ENCODE measurements at regions not wholly inside any gene's neighbourhood (a gene's known extent, or its start where the extent isn't known, plus 50 kb on each side); places are given as distances from the start of the nearest gene placed in this dataset.
"Not testable (repeated sequence)": the region's sequence is repeated elsewhere in the genome, so short reads cannot be mapped to it uniquely, and the experiment has no call there.

- DNase-seq: no peak
These were observed 1189.6 kb upstream of the CELF2 start for GRCh38 chr10:9828110-9828509.

- no peak for DNase-seq
These were observed 1183.7 kb upstream of the CELF2 start for GRCh38 chr10:9833942-9834341.

- no peak for DNase-seq
These were observed 1183.2 kb upstream of the CELF2 start for GRCh38 chr10:9834434-9834833.

DNA sequence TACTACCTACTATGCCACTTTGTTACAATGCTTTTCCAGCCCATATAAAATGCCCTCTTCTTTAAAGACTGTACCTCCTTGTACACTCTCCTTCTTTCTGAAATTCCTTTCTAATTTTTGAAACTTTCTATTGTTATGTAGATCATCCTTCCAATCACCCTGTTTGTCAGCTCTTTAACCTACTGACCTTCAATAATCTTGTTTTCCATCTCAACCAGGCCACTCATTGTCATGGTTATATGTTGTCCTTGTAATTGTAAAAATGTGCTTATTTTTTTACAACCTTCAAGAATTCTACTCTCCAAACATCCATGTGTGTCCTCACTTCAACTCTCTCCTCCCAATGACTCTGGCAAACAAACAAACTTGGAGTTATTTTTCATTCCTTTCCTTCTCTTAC, 1172.6 kb upstream of the CELF2 start:
- no peak for DNase-seq

- DNase-seq: no peak
These were observed 1169.4 kb upstream of the CELF2 start for GRCh38 chr10:9848278-9848677.

GRCh38 chr10:9848981-9849380, 1168.7 kb upstream of the CELF2 start:
- no peak for DNase-seq

GRCh38 chr10:9850415-9850814, 1167.3 kb upstream of the CELF2 start:
- no peak for DNase-seq

- DNase-seq: no peak
These were observed 1165.9 kb upstream of the CELF2 start for GRCh38 chr10:9851808-9852207.

DNA sequence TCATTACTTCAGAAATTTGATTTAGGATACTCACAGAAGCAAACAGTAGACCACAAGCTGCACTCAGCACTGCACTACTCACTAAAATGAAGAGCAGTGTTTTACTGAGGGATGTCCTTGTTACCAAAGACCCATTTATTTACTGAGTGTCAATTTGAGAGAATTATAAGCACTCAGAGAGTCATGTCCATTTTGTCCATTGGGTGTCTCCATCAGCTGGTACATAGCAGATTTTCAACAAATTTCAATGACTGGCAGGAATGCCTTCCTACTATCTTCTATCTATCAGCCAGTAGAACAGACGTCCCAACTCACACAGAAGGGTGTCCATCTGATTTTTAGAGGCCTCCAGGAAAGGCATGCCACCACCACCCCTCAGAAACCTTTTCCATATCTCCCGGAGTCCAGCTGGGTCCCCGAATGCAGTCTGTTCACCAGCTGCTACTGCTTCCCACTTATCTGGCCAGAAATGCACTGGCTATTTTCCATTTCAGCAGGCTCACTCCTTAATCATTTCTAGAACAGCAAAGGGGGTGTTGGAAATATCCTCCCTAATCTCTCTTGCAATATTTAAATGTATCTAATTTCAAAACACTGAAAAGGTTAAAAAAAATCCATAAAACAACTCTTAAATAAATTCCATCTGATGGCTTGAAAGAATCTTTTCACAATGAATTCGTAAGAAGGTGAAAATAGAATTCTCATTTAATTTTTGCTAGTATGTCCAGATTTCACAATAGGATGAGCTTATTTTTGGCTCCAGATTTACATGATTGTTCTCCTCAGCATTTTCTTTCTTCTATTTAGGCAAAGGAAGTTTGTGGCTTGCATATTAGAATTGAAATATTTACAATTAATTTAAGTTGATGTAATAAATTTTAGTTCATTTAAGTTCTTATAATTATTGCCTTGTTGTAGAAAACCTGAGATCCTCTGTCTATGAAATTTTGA, 1164.0 kb upstream of the CELF2 start:
- DNase-seq: no peak

DNA sequence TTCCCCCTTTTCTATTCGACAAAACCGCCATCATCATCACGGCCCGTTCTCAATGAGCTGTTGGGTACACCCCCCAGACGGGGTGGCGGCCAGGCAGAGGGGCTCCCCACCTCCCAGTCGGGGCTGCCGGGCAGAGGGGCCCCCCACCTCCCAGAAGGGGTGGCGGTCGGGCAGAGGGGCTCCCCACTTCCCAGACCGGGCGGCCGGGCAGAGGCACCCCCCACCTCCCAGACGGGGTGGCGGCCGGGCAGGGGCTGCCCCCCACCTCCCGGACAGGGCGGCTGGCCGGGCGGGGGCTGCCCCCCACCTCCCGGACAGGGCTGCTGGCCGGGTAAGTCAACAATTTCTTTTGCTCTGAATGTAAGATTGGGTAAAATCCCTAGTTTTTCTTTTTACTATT, 1162.2 kb upstream of the CELF2 start:
- not testable (repeated sequence) for DNase-seq

GRCh38 chr10:9858816-9859215, 1158.9 kb upstream of the CELF2 start:
- DNase-seq: no peak

DNA sequence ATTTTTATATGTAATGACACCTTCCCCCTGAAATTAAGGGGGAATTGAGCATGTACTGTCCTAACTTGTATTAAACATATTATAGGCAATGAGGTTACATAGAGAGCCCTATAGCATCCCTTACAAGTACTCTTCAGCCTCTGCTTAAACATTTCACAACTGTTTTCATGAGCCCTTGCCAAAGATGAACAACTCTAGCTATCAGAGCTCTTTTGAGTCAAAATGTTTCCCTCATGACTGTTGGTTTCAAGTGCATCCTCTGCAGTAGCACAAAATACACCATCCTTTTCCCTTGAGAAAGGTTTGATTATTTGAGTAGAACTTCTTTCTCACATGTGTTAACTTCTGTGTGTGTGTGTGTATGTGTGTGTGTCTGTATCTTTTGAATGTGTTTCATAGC, 1157.6 kb upstream of the CELF2 start:
- DNase-seq: no peak

DNA sequence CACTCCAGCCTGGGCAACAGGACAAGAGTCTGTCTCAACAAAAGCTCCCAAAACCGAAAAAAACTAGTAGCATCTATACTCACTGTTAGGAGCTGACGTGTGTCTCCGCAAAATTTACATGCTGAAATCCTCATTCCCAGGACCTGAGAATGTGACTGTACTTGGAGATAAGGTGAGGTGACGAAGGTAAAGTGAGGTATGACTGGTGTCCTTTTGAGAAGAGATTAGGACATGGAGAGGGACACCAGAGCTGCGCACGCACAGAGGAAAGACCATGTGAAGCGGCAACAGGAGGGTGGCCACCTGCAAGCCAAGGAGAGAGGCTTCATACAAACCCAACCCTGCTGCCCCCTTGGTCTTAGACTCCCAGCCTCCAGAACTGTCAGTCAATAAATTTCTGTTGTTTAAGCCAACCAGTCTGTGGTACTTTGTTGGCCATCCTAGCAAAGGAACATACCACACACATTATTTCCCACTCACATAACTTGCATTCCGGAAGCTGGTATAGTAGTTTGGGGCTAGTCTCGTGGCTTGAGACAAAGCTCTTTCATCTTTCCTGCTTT, 1154.0 kb upstream of the CELF2 start:
- no peak for DNase-seq

GRCh38 chr10:9868499-9868898, 1149.2 kb upstream of the CELF2 start:
- DNase-seq: no peak

GRCh38 chr10:9869205-9869604, 1148.5 kb upstream of the CELF2 start:
- no peak for DNase-seq

- no peak for DNase-seq
These were observed 1148.0 kb upstream of the CELF2 start for GRCh38 chr10:9869606-9870176.

DNA sequence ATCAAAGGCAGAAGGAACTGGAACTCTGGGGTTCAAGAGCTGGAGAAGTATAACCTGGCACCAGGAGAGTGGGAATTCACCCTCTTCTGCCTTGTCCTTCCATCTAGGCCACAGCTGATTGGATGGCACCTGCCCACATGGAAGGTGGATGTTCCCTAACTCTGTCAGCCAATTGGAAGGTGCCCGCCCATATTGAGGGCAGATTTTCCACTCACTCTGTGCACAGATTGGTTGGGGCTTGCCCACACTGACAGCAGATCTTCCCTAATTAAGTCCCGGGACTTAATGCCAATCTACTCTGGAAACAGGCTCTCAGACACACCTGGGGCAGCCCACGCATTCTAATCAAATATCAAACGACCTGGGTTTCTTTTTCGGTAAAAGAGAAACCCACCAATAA, 1142.3 kb upstream of the CELF2 start:
- DNase-seq: no peak

DNA sequence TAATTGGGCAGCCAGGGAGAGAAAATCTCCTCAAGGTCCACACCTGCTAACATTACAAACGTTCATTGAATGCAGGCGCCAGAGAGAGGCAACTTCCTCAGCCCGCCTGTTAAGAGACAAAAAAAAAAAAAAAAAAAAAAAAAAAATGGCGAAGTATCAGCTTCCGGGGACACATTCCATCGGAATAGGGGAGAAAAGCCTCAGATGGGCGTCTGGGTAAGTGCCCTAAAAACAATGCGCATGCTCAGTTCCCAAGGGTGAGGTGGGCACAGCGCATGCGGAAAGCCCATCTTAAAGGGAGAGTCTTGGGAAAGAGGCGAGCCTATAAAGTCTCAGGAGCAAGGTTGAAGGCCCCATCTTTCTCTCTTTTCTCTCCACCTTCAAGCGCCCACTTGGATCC, 1139.7 kb upstream of the CELF2 start:
- no peak for DNase-seq

DNA sequence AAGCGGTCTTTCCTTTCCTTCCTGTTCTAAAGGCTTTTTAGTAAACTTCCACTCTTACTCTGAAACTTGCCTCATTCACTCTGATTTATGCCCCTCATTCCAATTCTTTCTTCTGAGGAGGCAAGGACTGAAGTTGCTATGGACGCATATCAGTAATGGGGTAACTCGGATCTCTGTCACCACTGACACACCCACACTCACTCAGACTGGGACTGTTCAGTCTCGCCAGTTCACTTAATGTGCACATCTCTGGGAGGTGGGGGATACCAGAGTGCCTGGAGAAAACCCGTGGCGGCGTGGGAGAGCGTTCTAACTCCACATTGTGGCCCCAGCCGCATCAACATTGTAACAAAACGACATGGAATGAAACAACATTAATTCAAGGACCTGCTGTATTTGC, 1139.3 kb upstream of the CELF2 start:
- no peak for DNase-seq

DNA sequence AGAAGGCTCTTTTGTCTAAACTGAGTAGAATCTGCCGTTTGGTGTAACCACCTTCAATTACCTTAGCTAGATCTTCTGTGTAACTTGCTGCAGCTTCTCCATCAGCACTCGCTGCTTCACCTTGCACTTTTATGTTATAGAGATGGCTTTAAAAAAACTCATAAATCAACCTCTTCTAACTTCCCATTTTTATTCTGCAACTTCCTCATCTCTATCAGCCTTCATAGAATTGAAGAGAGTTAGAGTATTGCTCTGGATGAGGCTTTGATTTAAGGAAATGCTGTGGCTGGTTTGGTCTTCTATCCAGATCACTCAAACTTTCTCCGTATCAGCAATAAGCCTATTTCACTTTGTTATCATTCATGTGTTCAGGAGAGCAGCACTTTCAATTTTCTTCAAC, 1131.9 kb upstream of the CELF2 start:
- no peak for DNase-seq

- DNase-seq: no peak
These were observed 1130.9 kb upstream of the CELF2 start for GRCh38 chr10:9886772-9887171.

- DNase-seq: no peak
These were observed 1122.2 kb upstream of the CELF2 start for GRCh38 chr10:9895453-9895852.

DNA sequence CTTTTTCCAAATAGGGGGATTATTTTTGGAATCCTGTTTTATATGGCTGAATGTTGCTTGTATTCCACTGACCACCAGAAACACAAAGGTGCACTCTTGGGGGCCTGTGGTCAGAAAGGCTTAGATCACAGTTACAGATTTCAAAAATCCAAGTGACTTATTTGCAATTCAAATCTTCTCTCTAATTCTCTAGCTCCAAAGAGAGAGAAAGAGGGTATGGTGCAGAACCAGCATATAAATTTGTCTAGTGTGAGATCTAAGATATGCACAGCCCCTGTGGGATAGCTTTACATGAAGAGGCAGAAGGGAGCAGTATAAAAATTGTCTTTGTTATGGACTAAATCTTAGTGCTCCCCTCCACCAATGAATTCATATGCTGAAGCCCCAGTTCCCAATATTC, 1121.7 kb upstream of the CELF2 start:
- DNase-seq: no peak
